ENCODE measurements at regions not wholly inside any gene's neighbourhood (a gene's known extent, or its start where the extent isn't known, plus 50 kb on each side); places are given as distances from the start of the nearest gene placed in this dataset.

GRCh38 chr1:14015917-14016316 is 315.9 kb downstream of the PRDM2 start:
- TF ChIP-seq, protein P1, sequence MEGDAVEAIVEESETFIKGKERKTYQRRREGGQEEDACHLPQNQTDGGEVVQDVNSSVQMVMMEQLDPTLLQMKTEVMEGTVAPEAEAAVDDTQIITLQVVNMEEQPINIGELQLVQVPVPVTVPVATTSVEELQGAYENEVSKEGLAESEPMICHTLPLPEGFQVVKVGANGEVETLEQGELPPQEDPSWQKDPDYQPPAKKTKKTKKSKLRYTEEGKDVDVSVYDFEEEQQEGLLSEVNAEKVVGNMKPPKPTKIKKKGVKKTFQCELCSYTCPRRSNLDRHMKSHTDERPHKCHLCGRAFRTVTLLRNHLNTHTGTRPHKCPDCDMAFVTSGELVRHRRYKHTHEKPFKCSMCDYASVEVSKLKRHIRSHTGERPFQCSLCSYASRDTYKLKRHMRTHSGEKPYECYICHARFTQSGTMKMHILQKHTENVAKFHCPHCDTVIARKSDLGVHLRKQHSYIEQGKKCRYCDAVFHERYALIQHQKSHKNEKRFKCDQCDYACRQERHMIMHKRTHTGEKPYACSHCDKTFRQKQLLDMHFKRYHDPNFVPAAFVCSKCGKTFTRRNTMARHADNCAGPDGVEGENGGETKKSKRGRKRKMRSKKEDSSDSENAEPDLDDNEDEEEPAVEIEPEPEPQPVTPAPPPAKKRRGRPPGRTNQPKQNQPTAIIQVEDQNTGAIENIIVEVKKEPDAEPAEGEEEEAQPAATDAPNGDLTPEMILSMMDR (IDR thresholded peaks at IDR 0.05): no peak

DNA sequence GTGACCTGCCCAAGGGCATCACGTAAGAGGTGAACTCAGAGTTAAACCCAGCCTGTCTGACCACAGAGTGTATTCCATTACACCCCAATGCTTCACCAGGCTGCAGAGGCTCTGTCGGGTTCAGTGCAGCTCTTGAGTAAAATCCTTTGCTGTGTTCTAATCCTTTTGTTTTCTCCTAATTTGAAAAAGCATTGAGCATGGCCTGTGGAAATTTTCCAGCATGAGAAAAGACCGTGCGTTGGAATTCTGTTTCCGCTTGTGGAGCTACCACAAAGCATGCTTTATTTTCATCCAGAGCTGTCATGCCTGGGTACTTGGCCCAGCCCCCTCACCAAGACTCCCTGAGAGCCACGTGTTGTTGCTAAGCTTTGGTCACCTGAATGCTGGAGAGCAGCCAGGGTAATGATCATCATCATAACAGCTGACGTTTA is 317.6 kb downstream of the PRDM2 start:
- TF ChIP-seq, protein P1 (IDR thresholded peaks at IDR 0.05): no peak

- TF ChIP-seq, protein P1 (IDR thresholded peaks at IDR 0.05): no peak
Observed at GRCh38 chr1:14019461-14019860, 319.5 kb downstream of the PRDM2 start.

DNA sequence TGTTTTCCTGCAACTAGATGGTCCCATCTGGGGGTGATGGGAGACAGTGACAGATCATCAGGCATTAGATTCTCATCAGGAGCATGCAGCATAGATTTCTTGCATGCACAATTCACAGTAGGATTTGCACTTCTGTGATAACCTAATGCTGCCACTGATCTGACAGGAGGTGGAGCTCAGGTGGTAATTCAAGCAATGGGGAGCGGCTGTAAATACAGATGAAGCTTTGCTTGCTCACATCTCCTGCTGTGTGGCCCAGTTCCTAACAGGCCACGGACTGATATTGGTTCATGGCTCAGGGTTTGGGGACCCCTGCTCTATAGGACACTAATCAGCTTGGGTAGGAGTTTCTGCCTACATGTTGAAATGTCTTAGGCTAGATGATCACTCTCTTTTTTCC is 320.0 kb downstream of the PRDM2 start:
- TF ChIP-seq, protein P1 (IDR thresholded peaks at IDR 0.05): no peak

DNA sequence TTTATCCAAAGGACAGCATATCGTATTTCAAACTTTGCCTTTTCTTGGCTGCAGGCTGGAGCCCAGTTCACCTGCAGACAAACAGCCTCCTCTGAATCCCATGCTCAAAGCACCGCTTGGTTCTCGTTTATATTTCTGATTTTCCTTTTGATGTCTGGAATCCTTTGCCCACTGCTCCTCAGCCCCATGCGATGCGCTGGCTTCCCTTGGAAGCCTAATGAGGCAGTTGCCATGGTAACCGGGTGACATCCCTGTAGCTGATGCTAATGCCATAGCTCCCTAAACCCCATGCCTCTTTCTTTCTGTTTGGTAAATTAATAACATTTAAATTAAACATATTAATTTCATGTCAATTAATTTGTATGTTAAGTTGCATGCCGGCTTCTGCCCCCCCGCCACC is 327.1 kb downstream of the PRDM2 start:
- TF ChIP-seq, protein P1 (IDR thresholded peaks at IDR 0.05): no peak

- TF ChIP-seq, protein P1 (IDR thresholded peaks at IDR 0.05): no peak
Observed at GRCh38 chr1:14031461-14031860, 331.5 kb downstream of the PRDM2 start.

DNA sequence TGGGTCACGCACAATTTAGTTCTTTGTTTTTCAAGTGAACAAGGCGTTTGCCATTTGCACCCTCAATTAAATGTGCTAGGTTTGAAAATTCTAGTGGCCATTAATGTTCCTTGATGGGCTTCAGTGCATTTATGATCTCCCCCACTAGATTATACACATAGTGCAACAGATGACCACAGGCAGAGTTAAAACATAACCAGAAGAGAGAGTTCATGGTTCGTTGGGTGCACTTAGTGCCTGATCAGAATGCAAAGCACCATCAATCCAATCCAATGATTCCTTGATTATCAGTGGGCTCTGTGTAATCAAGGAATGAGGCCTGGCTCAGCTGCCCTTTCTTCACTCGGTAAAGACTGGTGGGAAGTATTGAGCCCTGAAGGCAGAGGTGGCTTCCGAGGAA is 334.5 kb downstream of the PRDM2 start:
- TF ChIP-seq, protein P1 (IDR thresholded peaks at IDR 0.05): no peak

All from LNCAP (cell line).